Stomach (tissue), 8 donors: ENCODE measurements at regions not wholly inside any gene's neighbourhood (a gene's known extent, or its start where the extent isn't known, plus 50 kb on each side); places are given as distances from the start of the nearest gene placed in this dataset.
"Not testable (repeated sequence)": the region's sequence is repeated elsewhere in the genome, so short reads cannot be mapped to it uniquely, and the experiment has no call there.

ENCODE experiments used
- DNase-seq, 2 donors: peaks; one replicate each; pipeline versions ENCODE4 v3.0.0 to v3.0.0-alpha.2; 2013 to 2019
- H3K27ac ChIP-seq, 5 donors: fragments of 200-600 bp in 4 of 5; sonication (generic) in 4 of 5; one replicate each; pipeline ENCODE4 v1.5.1; 2013 to 2019; ENCODE audit warnings: mild to moderate bottlenecking in 1 of 5, moderate library complexity in 1 of 5
- H3K27me3 ChIP-seq, 3 donors: fragments of 200-600 bp; sonication (generic); one replicate each; pipeline ENCODE4 v1.5.1; 2017 to 2019; ENCODE audit warnings: mixed run types in 1 of 3
- H3K36me3 ChIP-seq, 4 donors: fragments of 200-600 bp; sonication (generic); 1 replicate in 3 of 4; 2 replicates in 1 of 4; pipeline ENCODE4 v1.5.1; 2016 to 2019
- H3K4me1 ChIP-seq, 4 donors: fragments of 200-600 bp; sonication (generic); one replicate each; pipeline ENCODE4 v1.5.1; 2016 to 2019
- H3K4me3 ChIP-seq, 4 donors: fragments of 200-600 bp; sonication (generic) in 3 of 4; one replicate each; pipeline ENCODE4 v1.5.1; 2016 to 2019; ENCODE audit warnings: mild to moderate bottlenecking in 1 of 4
- H3K9me3 ChIP-seq, 4 donors: fragments of 200-600 bp; sonication (generic); one replicate each; pipeline ENCODE4 v1.5.1; 2016 to 2019
- CTCF ChIP-seq, 7 experiments: fragments of 450-650 bp in 4 of 7; fragments of 200-600 bp in 3 of 7; sonication (generic) in 3 of 7; IDR thresholded peaks; one replicate each; pipeline ENCODE4 v1.5.1; 2016 to 2019; ENCODE audit warnings: antibody characterized with exemption in 7 of 7, control low read depth in 2 of 7, mild to moderate bottlenecking in 1 of 7
- EP300 ChIP-seq: sonication (generic); formaldehyde crosslinking; IDR thresholded peaks from one replicate; pipeline ENCODE4 v1.6.1; 2017; ENCODE audit warnings: antibody characterized with exemption
- POLR2A ChIP-seq, 4 donors: fragments of 450-650 bp; IDR thresholded peaks; one replicate each; pipeline ENCODE4 v1.6.1; 2016; ENCODE audit warnings: antibody characterized with exemption in 4 of 4, control low read depth in 2 of 4, mild to moderate bottlenecking in 1 of 4, moderate library complexity in 1 of 4
- POLR2AphosphoS5 ChIP-seq, 3 donors: sonication (generic); formaldehyde crosslinking; IDR thresholded peaks; one replicate each; pipeline ENCODE4 v1.6.1; 2016; ENCODE audit warnings: antibody characterized with exemption in 3 of 3
- WGBS, 5 donors: extraction: QIAGEN DNeasy Blood & Tissue Kit in 3 of 5; methylation state at CpG; one replicate each; pipeline versions ENCODE4 v1.1.5 to v1.1.7; 2013 to 2018; 5-methylcytosine and 5-hydroxymethylcytosine counted together
- intact Hi-C: fragments of 100-400 bp; cut with DNase I; formaldehyde crosslinking; loops from one replicate; pipeline ENCODE4 v1.15.1; 2023; ENCODE audit warnings: low total_unique reads
- donor health status: healthy with polysubstance abuse.
- donor health status: Bipolar disorder and iron deficiency.
- donor health status: healthy.

- DNase-seq, result no peak
- 81 to 93% (median 90%) methylated on average over 3 of the region's 3 CpGs for WGBS, 5 donors
- H3K27me3 ChIP-seq, result no peaks in the 10 kb centered on the region
- H3K4me1 ChIP-seq, result no peaks in the 10 kb centered on the region
- H3K27ac ChIP-seq, result no peak overlapping the region
- H3K9me3 ChIP-seq, result peaks cover 0 to 18% (median 12%) of the 10 kb centered on the region in 4 donors
- intact Hi-C loops, result no loop called here
- TF ChIP-seq POLR2AphosphoS5 (IDR thresholded peaks at IDR 0.05) (no peak), EP300 (no peak), CTCF (IDR thresholded peaks at IDR 0.05) (no peak), POLR2A (IDR thresholded peaks at IDR 0.05) (no peak)
- no peak overlapping the region for H3K4me3 ChIP-seq
- no peaks in the 10 kb centered on the region for H3K36me3 ChIP-seq
Observed at GRCh38 chr3:140791368-140791767, 113.5 kb downstream of the TRIM42 start.

- WGBS, 5 donors, result 34 to 51% (median 38%) methylated on average over 3 of the region's 3 CpGs
- Histone ChIP-seq H3K9me3 (peaks cover 0 to 29% (median 25%) of the 10 kb centered on the region in 4 donors), H3K4me1 (no peaks in the 10 kb centered on the region), H3K27ac (no peak overlapping the region), H3K36me3 (no peaks in the 10 kb centered on the region), H3K4me3 (no peak overlapping the region), H3K27me3 (no peaks in the 10 kb centered on the region)
- intact Hi-C loops, result no loop called here
- DNase-seq, result no peak
- TF ChIP-seq CTCF (IDR thresholded peaks at IDR 0.05), result no peak
- no peak for TF ChIP-seq POLR2AphosphoS5 (IDR thresholded peaks at IDR 0.05)
- TF ChIP-seq EP300, result no peak
- no peak for TF ChIP-seq POLR2A (IDR thresholded peaks at IDR 0.05)
Observed at GRCh38 chr3:140794507-140794906, 116.6 kb downstream of the TRIM42 start.

GRCh38 chr3:140802898-140803297 is 125.0 kb downstream of the TRIM42 start:
- DNase-seq, H3K36me3 ChIP-seq, H3K4me1 ChIP-seq, intact Hi-C loops, H3K4me3 ChIP-seq, H3K27ac ChIP-seq, H3K27me3 ChIP-seq: not testable (repeated sequence)
- 4 to 20% (median 9%) methylated on average over 1 of the region's 1 CpG for WGBS, 5 donors
- H3K9me3 ChIP-seq, result peaks cover 0 to 41% (median 27%) of the 10 kb centered on the region in 4 donors

GRCh38 chr3:140809316-140809715 is 131.5 kb downstream of the TRIM42 start:
- 52 to 72% (median 64%) methylated on average over 2 of the region's 2 CpGs for WGBS, 5 donors
- Histone ChIP-seq H3K27me3 (peaks cover 0 to 5% (median 0%) of the 10 kb centered on the region in 3 donors), H3K36me3 (no peaks in the 10 kb centered on the region), H3K27ac (no peak overlapping the region), H3K4me1 (no peaks in the 10 kb centered on the region), H3K4me3 (no peak overlapping the region), H3K9me3 (peaks cover 0 to 31% (median 11%) of the 10 kb centered on the region in 4 donors)
- no peak for DNase-seq
- intact Hi-C loops, result no loop called here
- TF ChIP-seq POLR2A (IDR thresholded peaks at IDR 0.05) (no peak), EP300 (no peak), CTCF (IDR thresholded peaks at IDR 0.05) (no peak), POLR2AphosphoS5 (IDR thresholded peaks at IDR 0.05) (no peak)

- WGBS, 5 donors, result 48 to 74% (median 54%) methylated on average over 6 of the region's 6 CpGs
- TF ChIP-seq EP300, result no peak
- TF ChIP-seq CTCF (IDR thresholded peaks at IDR 0.05), result no peak
- TF ChIP-seq POLR2A (IDR thresholded peaks at IDR 0.05), result no peak
- no peak for TF ChIP-seq POLR2AphosphoS5 (IDR thresholded peaks at IDR 0.05)
- Histone ChIP-seq H3K27ac (no peak overlapping the region), H3K9me3 (peaks cover 0 to 17% (median 5%) of the 10 kb centered on the region in 4 donors), H3K4me3 (no peak overlapping the region), H3K36me3 (no peaks in the 10 kb centered on the region), H3K4me1 (no peaks in the 10 kb centered on the region), H3K27me3 (no peaks in the 10 kb centered on the region)
- DNase-seq, result no peak
- intact Hi-C loops, result no loop called here
Observed at GRCh38 chr3:140816372-140817195, 125.1 kb upstream of the SLC25A36 start.
